ENCODE measurements at regions not wholly inside any gene's neighbourhood (a gene's known extent, or its start where the extent isn't known, plus 50 kb on each side); places are given as distances from the start of the nearest gene placed in this dataset.

- no peak for TF ChIP-seq CTCF (conservative IDR thresholded peaks at IDR 0.05; ENCODE audit: low read length)
- DNase-seq (ENCODE audit: low read depth) = peak; percentile 68
These were observed 103.2 kb upstream of the SMIM21 start for GRCh38 chr18:75530566-75531211.

GRCh38 chr18:75530118-75530517 is 102.6 kb upstream of the SMIM21 start:
- no peak overlapping the region for H3K4me3 ChIP-seq (ENCODE audit: low read length)
- no peak for DNase-seq (ENCODE audit: low read depth)
- no peak for TF ChIP-seq CTCF (conservative IDR thresholded peaks at IDR 0.05; ENCODE audit: low read length)

More at GRCh38 chr18:75530566-75531211, 103.2 kb upstream of the SMIM21 start:
- H3K4me3 ChIP-seq (ENCODE audit: low read length) = no peak overlapping the region

- DNase-seq (ENCODE audit: low read depth) = no peak
- H3K4me3 ChIP-seq (ENCODE audit: low read length) = no peak overlapping the region
- no peak for TF ChIP-seq CTCF (conservative IDR thresholded peaks at IDR 0.05; ENCODE audit: low read length)
These were observed 101.9 kb upstream of the SMIM21 start for GRCh38 chr18:75529394-75529793.

GRCh38 chr18:75527848-75528685 is 100.6 kb upstream of the SMIM21 start:
- no peak for TF ChIP-seq CTCF (conservative IDR thresholded peaks at IDR 0.05; ENCODE audit: low read length)
- H3K4me3 ChIP-seq (ENCODE audit: low read length) = no peak overlapping the region
- no peak for DNase-seq (ENCODE audit: low read depth)

GRCh38 chr18:75526038-75526437 is 98.5 kb upstream of the SMIM21 start:
- no peak overlapping the region for H3K4me3 ChIP-seq (ENCODE audit: low read length)
- no peak for DNase-seq (ENCODE audit: low read depth)
- no peak for TF ChIP-seq CTCF (conservative IDR thresholded peaks at IDR 0.05; ENCODE audit: low read length)

GRCh38 chr18:75525331-75525730 is 97.8 kb upstream of the SMIM21 start:
- DNase-seq (ENCODE audit: low read depth) = no peak
- TF ChIP-seq CTCF (conservative IDR thresholded peaks at IDR 0.05; ENCODE audit: low read length) = no peak
- no peak overlapping the region for H3K4me3 ChIP-seq (ENCODE audit: low read length)

- no peak for DNase-seq (ENCODE audit: low read depth)
- TF ChIP-seq CTCF (conservative IDR thresholded peaks at IDR 0.05; ENCODE audit: low read length) = no peak
- no peak overlapping the region for H3K4me3 ChIP-seq (ENCODE audit: low read length)
These were observed 97.3 kb upstream of the SMIM21 start for GRCh38 chr18:75524841-75525240.

Measured in AG10803 (cell line).